Loucy (cell line): ENCODE measurements at regions not wholly inside any gene's neighbourhood (a gene's known extent, or its start where the extent isn't known, plus 50 kb on each side); places are given as distances from the start of the nearest gene placed in this dataset.

Source experiments
- H2AFZ ChIP-seq: fragments of 200-600 bp; sonication (generic); 2 replicates; pipeline ENCODE4 v1.6.0; 2016; ENCODE audit warnings: antibody characterized with exemption, mild to moderate bottlenecking, low read length, moderate library complexity
- H3F3A ChIP-seq: fragments of 200-600 bp; 2 replicates; pipeline ENCODE4 v1.6.0; 2016; ENCODE audit warnings: antibody characterized with exemption, low read depth, mild to moderate bottlenecking
- H3K27me3 ChIP-seq: fragments of 200-600 bp; sonication (generic); 2 replicates; pipeline ENCODE4 v1.6.1; 2014; ENCODE audit warnings: low read length, mild to moderate bottlenecking; ENCODE audit not compliant: insufficient read depth, poor library complexity, severe bottlenecking
- H3K36me3 ChIP-seq: fragments of 200-600 bp; sonication (generic); 2 replicates; pipeline ENCODE4 v1.6.1; 2016; ENCODE audit warnings: low read length; ENCODE audit not compliant: insufficient read depth
- H3K4me1 ChIP-seq: fragments of 200-600 bp; sonication (generic); 2 replicates; pipeline ENCODE4 v1.5.1; 2014; ENCODE audit warnings: low read length, mild to moderate bottlenecking; ENCODE audit not compliant: insufficient read depth, poor library complexity, severe bottlenecking
- H3K4me2 ChIP-seq: fragments of 200-600 bp; sonication (generic); 2 replicates; pipeline ENCODE4 v1.6.0; 2014; ENCODE audit warnings: antibody characterized with exemption, low read length, low read depth, mild to moderate bottlenecking; ENCODE audit not compliant: poor library complexity, severe bottlenecking
- H3K4me3 ChIP-seq: fragments of 200-600 bp; sonication (generic); 2 replicates; pipeline ENCODE4 v1.5.1; 2014; ENCODE audit warnings: low read length, mild to moderate bottlenecking, mixed read lengths; ENCODE audit not compliant: poor library complexity, severe bottlenecking
- H3K79me2 ChIP-seq: fragments of 200-600 bp; sonication (generic); 2 replicates; pipeline ENCODE4 v1.6.1; 2014; ENCODE audit warnings: low read length; ENCODE audit not compliant: insufficient read depth
- H3K9ac ChIP-seq: fragments of 200-600 bp; sonication (generic); 2 replicates; pipeline ENCODE4 v1.6.0; 2014; ENCODE audit warnings: mild to moderate bottlenecking, low read depth, low read length, moderate library complexity; ENCODE audit not compliant: poor library complexity, severe bottlenecking
- H3K9me2 ChIP-seq: fragments of 200-600 bp; sonication (generic); replicated peaks from 2 replicates; pipeline ENCODE4 v1.6.1; 2016; ENCODE audit warnings: low read depth, low read length, mixed read lengths
- H3K9me3 ChIP-seq: fragments of 200-600 bp; sonication (generic); 2 replicates; pipeline ENCODE4 v1.6.1; 2014; ENCODE audit warnings: mild to moderate bottlenecking, antibody characterized with exemption, low read length, low read depth; ENCODE audit not compliant: insufficient read depth
- H4K20me1 ChIP-seq: fragments of 200-600 bp; sonication (generic); 2 replicates; pipeline ENCODE4 v1.6.0; 2014; ENCODE audit warnings: antibody characterized with exemption, low read length, mild to moderate bottlenecking; ENCODE audit not compliant: insufficient read depth, poor library complexity, severe bottlenecking
- EZH2phosphoT487 ChIP-seq: fragments of 200-600 bp; IDR thresholded peaks from 2 replicates; pipeline ENCODE4 v1.6.1; 2018; ENCODE audit warnings: antibody characterized with exemption, mild to moderate bottlenecking, moderate library complexity, borderline replicate concordance
- TF ChIP-seq, protein P1 (sequence below): fragments of 200-600 bp; sonication (generic); conservative IDR thresholded peaks from 2 replicates; pipeline ENCODE4 v1.5.1; 2014; ENCODE audit warnings: mild to moderate bottlenecking, antibody characterized with exemption, low read length

DNA sequence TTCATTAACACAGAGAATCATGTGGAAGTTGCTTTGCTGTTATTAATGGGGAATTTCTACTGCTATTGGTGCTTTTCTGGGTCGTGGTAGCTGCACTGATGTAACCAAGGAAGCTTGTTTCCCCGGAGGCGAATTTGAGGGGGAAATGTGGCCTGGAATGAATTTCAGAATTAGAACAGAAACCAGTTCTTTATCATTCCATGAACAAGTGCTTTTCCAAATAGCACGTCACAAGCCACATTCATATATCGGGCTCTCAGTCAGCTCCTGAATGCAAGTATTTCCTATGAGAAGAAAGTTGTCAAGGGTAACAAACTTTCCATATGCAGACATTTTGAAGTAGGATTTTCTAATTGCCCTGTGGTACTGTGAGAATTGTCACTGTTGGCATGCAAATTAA is 1353.2 kb downstream of the AACS start:
- Histone ChIP-seq H3K4me2 (no peak overlapping the region), H3K9me3 (no peaks in the 10 kb centered on the region), H3K9ac (no peak overlapping the region), H3K4me3 (no peak overlapping the region), H3K27me3 (no peaks in the 10 kb centered on the region), H3K79me2 (no peaks in the 10 kb centered on the region), H2AFZ (no peak overlapping the region), H3F3A (no peaks in the 10 kb centered on the region), H3K36me3 (no peaks in the 10 kb centered on the region), H4K20me1 (no peaks in the 10 kb centered on the region), H3K9me2 (no peaks in the 10 kb centered on the region), H3K4me1 (no peaks in the 10 kb centered on the region)
- TF ChIP-seq, protein P1, sequence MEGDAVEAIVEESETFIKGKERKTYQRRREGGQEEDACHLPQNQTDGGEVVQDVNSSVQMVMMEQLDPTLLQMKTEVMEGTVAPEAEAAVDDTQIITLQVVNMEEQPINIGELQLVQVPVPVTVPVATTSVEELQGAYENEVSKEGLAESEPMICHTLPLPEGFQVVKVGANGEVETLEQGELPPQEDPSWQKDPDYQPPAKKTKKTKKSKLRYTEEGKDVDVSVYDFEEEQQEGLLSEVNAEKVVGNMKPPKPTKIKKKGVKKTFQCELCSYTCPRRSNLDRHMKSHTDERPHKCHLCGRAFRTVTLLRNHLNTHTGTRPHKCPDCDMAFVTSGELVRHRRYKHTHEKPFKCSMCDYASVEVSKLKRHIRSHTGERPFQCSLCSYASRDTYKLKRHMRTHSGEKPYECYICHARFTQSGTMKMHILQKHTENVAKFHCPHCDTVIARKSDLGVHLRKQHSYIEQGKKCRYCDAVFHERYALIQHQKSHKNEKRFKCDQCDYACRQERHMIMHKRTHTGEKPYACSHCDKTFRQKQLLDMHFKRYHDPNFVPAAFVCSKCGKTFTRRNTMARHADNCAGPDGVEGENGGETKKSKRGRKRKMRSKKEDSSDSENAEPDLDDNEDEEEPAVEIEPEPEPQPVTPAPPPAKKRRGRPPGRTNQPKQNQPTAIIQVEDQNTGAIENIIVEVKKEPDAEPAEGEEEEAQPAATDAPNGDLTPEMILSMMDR = no peak
- no peak for TF ChIP-seq EZH2phosphoT487

DNA sequence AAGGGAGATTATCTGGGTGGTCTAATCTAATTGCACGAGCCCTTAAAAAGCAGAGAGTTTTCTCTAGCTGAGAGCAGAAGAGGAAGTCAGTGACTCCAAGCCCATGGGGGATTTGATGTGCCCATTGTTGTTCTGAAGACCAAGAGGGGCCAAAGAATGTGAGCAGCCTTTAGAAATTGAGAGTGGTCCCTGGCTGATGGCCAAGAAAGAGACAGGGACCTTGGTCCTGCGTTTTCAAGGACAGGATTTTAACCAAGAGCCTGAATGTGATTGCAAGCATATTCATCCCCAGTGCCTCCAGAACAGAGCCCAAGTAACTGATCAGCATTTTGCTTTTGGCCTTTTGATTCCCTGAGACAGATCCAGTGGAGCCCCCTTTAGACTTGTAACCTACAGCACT is 1353.9 kb downstream of the AACS start:
- Histone ChIP-seq H3K4me3 (no peak overlapping the region), H3K9me2 (no peaks in the 10 kb centered on the region), H4K20me1 (no peaks in the 10 kb centered on the region), H3K4me1 (no peaks in the 10 kb centered on the region), H3K27me3 (no peaks in the 10 kb centered on the region), H3K9me3 (no peaks in the 10 kb centered on the region), H3K36me3 (no peaks in the 10 kb centered on the region), H3K79me2 (no peaks in the 10 kb centered on the region), H3K9ac (no peak overlapping the region), H2AFZ (no peak overlapping the region), H3F3A (no peaks in the 10 kb centered on the region), H3K4me2 (no peak overlapping the region)
- TF ChIP-seq EZH2phosphoT487 = no peak
- TF ChIP-seq, protein P1 = no peak

DNA sequence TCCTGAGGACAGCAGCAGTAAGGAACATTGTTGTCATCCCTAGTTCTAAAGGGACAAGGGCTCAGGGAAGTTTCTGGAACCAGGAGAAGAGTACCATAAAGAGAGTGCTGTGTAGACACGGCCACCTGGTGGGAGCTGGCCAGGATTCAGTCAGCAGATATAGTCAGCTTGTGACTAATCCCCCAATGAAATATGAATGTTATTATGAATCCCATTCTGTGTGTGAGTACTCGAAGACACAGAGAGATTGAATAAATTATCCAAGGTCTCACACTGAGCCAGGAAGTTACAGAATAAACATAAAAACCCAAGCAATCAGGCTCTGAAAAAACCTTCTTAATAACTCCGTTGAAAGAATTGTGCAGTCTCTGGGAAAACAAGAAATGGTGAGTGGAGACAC is 1359.5 kb downstream of the AACS start:
- no peaks in the 10 kb centered on the region for H3K4me1 ChIP-seq
- H3K79me2 ChIP-seq = no peaks in the 10 kb centered on the region
- no peak overlapping the region for H2AFZ ChIP-seq
- no peaks in the 10 kb centered on the region for H3K36me3 ChIP-seq
- no peak overlapping the region for H3K4me3 ChIP-seq
- TF ChIP-seq, protein P1 = no peak
- TF ChIP-seq EZH2phosphoT487 = no peak
- no peak overlapping the region for H3K9ac ChIP-seq
- no peaks in the 10 kb centered on the region for H3K9me2 ChIP-seq
- H3F3A ChIP-seq = no peaks in the 10 kb centered on the region
- H3K9me3 ChIP-seq = no peaks in the 10 kb centered on the region
- H4K20me1 ChIP-seq = no peaks in the 10 kb centered on the region
- H3K4me2 ChIP-seq = no peak overlapping the region
- no peaks in the 10 kb centered on the region for H3K27me3 ChIP-seq
